COLO668 (cell line): ENCODE measurements at regions not wholly inside any gene's neighbourhood (a gene's known extent, or its start where the extent isn't known, plus 50 kb on each side); places are given as distances from the start of the nearest gene placed in this dataset.

Experiments used
- DNase-seq: peaks from one replicate; lab custom pipeline; 2025; ENCODE audit not compliant: unreplicated experiment; lab: John Stamatoyannopoulos, UW

- no peak for DNase-seq
These were observed 113.7 kb upstream of the DHX40 start for GRCh38 chr17:59451706-59452105.

DNA sequence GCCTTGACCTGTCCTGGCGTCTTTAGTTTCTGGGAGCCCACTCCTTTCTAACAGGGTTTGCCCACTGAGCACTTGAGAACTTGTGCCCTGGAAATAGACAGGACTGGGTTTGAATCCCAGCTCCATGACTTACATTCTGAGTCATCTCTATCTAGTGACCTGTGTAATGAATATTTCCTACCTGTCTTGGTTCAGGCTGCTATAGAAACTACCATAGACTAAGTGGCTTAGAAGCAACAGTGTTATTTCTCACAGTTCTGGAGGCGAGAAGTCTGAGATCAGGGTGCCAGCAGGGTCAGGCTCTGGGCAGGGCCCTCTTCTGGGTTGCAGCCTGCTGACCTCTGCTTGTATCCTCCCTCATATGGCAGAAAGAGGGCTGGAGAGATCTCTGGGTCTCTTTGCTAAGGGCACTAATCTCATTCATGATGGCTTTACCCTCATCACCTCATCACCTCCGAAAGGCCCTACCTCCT, 110.7 kb upstream of the DHX40 start:
- DNase-seq, result no peak

DNA sequence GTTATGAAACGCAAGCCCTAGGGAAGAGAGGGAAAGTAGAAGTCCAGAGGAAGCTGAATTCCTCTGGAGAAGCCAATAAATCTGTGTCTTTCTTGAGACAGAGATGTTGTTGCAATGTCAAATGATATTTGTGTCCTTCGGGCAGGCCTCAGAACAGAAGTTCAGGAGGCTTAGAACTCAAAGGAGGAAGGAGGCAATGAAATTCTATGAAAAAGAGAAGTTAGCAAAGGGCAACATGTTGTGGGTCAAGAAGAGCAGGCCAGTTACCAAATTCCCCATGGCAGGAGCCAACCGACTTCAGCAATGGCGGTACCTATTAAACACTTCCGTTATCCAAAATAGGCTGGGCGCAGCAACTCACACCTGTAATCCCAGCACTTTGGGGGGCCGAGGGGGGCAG, 109.0 kb upstream of the DHX40 start:
- DNase-seq, result no peak

DNA sequence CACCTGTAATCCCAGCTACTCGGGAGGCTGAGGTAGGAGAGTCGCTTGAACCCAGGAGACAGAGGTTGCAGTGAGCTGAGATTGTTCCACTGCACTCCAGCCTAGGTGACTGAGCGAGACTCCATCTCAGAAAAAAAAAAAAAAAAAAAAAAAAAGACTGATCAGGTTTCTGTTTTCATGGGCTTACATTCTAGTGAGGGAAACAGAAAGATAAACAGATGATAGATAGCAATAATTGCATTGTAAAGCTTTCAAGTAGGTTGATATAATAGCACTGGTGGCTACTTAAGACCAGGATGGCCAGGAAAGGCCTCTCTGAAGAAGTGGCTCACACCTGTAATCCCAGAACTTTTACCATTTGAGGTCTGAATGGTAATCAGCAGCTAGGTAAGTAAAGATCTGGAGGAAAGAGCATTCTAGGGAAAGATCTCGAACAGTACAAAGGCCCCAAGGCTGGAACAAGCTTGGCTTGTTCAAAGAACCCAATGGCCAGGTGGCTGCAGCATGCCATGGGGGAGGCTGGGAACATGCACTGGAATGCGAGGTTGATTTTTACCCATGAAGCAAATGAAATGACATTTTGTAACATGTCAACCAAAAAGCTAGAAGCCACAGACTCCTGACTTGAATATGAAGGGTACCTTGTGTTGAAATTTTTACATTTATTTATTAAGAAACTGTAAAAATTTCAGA, 108.3 kb upstream of the DHX40 start:
- no peak for DNase-seq

DNA sequence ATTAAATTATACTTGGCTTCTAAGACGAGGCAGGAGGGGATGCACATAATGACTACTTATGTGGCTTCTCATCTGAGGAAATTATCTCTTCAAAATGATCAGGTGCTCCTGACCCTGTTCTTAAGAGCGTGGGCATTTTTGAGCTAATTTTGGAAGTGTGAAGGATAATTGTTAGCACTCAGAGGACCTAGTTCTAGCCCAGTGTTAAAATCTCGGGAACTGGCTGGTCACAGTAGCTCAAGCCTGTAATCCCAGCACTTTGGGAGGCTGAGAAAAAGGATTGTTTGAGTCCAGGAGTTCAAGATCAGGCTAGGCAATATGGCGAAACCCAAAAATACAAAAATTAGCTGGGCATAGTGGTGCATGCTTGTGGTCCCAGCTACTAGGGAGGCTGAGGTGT, 103.0 kb upstream of the DHX40 start:
- no peak for DNase-seq

GRCh38 chr17:59464246-59464645, 101.2 kb upstream of the DHX40 start:
- no peak for DNase-seq

DNA sequence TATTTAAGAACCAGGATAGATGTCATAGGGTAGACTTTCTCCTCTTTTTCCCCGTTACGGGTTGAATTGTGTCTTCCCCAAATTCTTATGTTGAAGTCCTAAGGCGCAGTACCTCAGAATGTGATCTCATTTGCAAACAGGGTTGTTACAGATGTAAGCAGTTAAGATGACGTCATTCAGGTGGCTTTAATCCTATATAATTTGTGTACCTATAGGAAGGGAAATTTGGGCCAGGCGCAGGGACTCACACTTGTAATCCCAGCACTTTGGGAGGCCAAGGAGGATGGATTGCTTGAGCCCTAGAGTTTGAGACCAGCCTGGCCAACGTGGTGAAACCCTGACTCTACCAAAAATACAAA, 99.5 kb upstream of the DHX40 start:
- DNase-seq, result no peak

- DNase-seq, result no peak
These were observed 98.2 kb upstream of the DHX40 start for GRCh38 chr17:59466946-59467801.

DNA sequence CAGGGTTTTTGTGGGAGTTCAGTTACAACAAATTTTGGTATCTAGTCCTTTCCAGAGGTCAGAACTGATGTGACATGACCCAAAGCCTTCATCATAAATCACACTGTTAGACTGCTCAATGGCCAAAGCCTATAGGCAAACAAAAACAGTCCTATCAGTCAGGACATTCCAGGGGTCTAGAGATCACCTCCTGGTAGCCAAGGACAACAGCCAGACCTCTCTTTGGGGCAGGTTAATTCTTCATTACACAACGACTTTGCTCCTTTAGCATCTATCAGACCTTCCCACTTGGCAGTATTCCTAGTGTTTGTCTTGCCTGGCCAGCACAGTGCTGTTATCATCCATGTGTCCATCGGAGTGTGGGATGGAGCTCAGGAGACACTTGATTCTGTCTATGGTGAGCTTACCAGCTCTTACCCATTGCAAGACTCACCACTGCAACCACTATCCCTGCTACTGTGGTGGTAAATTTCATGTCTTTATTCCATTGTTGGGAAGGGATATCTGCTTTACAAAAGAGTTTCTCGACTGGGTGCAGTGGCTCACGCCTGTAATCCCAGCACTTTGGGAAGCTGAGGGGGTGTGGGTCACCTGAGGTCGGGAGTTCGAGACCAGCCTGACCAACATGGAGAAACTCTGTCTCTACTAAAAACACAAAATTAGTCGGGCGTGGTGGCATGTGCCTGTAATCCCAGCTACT, 95.5 kb upstream of the DHX40 start:
- DNase-seq, result no peak

- no peak for DNase-seq
These were observed 94.6 kb upstream of the DHX40 start for GRCh38 chr17:59470624-59471297.

DNA sequence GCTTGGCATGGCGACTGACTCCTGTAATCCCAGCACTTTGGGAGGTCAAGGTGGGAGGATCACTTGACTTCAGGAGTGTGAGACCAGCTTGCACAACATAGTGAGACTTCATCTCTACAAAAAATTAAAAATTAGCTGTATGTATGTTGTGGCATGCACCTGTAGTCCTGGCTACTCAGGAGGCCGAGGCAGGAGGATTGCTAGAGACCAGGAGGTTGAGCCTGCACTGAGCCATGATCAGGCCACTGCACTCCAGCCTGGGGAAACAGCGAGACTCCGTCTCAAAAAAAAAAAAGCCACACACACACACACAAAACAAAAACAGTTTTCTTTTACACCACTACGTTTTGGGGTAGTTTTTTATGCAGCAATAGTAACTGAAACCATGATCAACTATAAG, 89.0 kb upstream of the DHX40 start:
- DNase-seq, result no peak

- no peak for DNase-seq
These were observed 86.3 kb upstream of the DHX40 start for GRCh38 chr17:59479141-59479540.

DNA sequence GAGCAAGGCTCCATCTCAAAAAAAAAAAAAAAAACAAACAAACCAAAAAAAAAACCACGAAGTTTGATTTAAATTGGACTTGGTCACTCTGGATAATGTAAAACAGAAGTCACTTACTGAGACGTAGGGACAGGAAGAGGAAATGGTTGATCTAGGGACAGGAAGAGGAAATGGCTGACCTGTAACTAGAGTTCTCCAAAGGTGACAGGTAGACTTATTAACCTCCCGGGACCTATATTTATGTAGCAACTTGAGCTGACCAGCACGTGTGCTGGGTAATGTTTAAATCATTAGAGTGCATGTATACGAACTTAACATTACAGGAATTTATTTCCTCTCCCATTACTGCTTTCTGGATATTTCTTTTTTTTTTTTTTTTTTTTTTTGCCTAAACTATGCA, 81.5 kb upstream of the DHX40 start:
- no peak for DNase-seq

GRCh38 chr17:59485015-59485414, 80.4 kb upstream of the DHX40 start:
- DNase-seq, result no peak

DNA sequence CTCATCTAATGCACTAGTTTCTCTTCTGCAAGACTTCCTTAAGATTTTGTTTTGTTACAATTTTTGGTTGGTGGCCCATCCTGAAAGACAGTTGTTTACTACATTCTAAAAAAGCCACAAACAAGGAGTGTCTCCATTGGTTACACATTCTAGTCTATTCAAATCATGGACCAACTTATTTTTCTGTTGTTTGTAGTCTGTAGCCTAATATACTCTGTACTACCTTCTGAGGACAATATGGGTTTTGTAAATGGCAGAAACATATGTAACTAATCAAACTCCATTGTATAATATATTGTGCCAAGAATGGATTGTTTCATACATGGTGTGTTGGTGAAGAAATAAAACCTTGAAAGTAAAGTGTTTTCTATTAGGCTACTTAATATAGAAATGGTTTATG, 79.5 kb upstream of the DHX40 start:
- no peak for DNase-seq

DNA sequence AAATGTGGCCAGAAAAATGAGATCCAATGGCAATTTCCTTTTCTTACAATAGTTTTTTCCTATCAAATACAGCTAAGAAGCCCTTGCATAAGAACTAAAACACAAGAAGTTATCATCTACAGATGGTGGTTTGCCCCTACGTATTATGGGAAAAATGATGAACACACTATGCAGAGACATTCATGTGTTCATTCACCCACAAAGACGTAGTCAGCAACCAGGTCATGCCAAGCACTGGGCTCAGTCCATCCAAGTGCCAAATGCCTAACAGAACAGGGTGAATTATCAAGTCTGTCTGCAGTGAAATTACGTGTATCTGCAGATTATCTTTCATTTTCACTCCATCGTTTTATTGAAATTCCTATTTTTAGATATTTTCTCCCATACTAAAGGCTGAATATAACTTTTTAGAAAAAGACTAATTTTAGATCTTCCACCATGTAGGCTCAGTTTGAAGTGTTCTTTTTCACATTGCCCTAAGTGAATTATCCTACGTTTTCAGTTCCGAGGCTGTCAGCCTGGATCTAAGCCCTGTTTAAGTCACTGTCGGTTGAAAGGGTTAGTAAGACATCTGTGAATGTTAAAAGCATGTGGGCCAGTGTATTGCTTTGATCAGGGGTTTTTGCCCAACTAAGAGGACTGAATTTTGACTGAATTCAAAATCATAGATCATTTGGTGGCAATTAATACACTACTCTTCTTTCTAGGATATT, 78.1 kb upstream of the DHX40 start:
- DNase-seq, result no peak

- no peak for DNase-seq
These were observed 76.6 kb upstream of the DHX40 start for GRCh38 chr17:59488805-59489204.

DNA sequence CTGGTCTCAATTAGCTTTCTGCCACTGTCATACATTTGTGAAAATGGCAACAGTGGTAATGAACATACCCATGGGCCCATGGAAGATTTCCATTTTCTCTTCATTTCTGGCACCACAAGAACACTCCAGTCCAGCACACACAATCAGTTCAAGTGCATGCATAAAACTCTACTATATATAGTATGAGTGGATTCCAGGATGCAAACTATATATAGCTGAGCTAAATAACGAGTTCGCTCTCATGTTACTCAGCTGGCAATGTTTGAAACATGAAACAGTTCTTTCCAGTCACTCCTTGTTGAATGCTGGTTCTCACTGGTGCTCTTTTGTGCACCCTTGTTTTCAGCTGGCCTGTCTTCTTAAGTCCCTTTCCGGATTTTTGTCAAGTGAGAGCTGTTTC, 75.2 kb upstream of the DHX40 start:
- no peak for DNase-seq

- no peak for DNase-seq
These were observed 73.9 kb upstream of the DHX40 start for GRCh38 chr17:59491353-59492090.

GRCh38 chr17:59492091-59492451, 73.3 kb upstream of the DHX40 start:
- no peak for DNase-seq
